IPS-20b (cell line): ENCODE measurements at regions not wholly inside any gene's neighbourhood (a gene's known extent, or its start where the extent isn't known, plus 50 kb on each side); places are given as distances from the start of the nearest gene placed in this dataset.

Experiments
- H3K27ac ChIP-seq: one replicate; pipeline ENCODE4 v1.5.1; 2013; ENCODE audit warnings: low read length
- H3K27me3 ChIP-seq: 2 replicates; pipeline ENCODE4 v1.6.1; 2013; ENCODE audit warnings: mild to moderate bottlenecking, low read length, inconsistent platforms; ENCODE audit not compliant: insufficient read depth
- H3K36me3 ChIP-seq: 2 replicates; pipeline ENCODE4 v1.6.1; 2013; ENCODE audit warnings: low read depth, mild to moderate bottlenecking, inconsistent platforms, low read length, moderate library complexity; ENCODE audit not compliant: insufficient read depth
- H3K4me1 ChIP-seq: 2 replicates; pipeline ENCODE4 v1.6.1; 2013; ENCODE audit warnings: mild to moderate bottlenecking, control low read depth, inconsistent platforms, low read length, moderate library complexity; ENCODE audit not compliant: insufficient read depth
- H3K4me3 ChIP-seq: 2 replicates; pipeline ENCODE4 v1.5.1; 2013; ENCODE audit warnings: mild to moderate bottlenecking, low read length, inconsistent platforms
- H3K9ac ChIP-seq: 2 replicates; pipeline ENCODE4 v1.6.1; 2013; ENCODE audit warnings: low read depth, mild to moderate bottlenecking, inconsistent platforms, low read length, moderate library complexity
- H3K9me3 ChIP-seq: 2 replicates; pipeline ENCODE4 v1.6.1; 2013; ENCODE audit warnings: mild to moderate bottlenecking, low read depth, low read length, inconsistent platforms; ENCODE audit not compliant: insufficient read depth

GRCh38 chr20:60930023-60930790, 321.9 kb upstream of the CDH4 start:
- no peaks in the 10 kb centered on the region for H3K36me3 ChIP-seq
- no peak overlapping the region for H3K9ac ChIP-seq
- H3K27ac ChIP-seq: no peak overlapping the region
- H3K4me3 ChIP-seq: no peak overlapping the region
- peaks cover 76% of the 10 kb centered on the region for H3K27me3 ChIP-seq
- H3K9me3 ChIP-seq: no peaks in the 10 kb centered on the region
- H3K4me1 ChIP-seq: no peaks in the 10 kb centered on the region

- Histone ChIP-seq H3K27me3 (peaks cover 80% of the 10 kb centered on the region), H3K4me3 (no peak overlapping the region), H3K9me3 (no peaks in the 10 kb centered on the region), H3K36me3 (no peaks in the 10 kb centered on the region), H3K27ac (no peak overlapping the region), H3K9ac (no peak overlapping the region), H3K4me1 (no peaks in the 10 kb centered on the region)
Measured at GRCh38 chr20:60931696-60932095, 320.4 kb upstream of the CDH4 start.

- Histone ChIP-seq H3K9me3 (no peaks in the 10 kb centered on the region), H3K27ac (no peak overlapping the region), H3K4me3 (no peak overlapping the region), H3K9ac (no peak overlapping the region), H3K4me1 (no peaks in the 10 kb centered on the region), H3K36me3 (no peaks in the 10 kb centered on the region), H3K27me3 (peaks cover 83% of the 10 kb centered on the region)
Measured at GRCh38 chr20:60934724-60935123, 317.3 kb upstream of the CDH4 start.

- no peak overlapping the region for H3K4me3 ChIP-seq
- peaks cover 72% of the 10 kb centered on the region for H3K27me3 ChIP-seq
- no peaks in the 10 kb centered on the region for H3K9me3 ChIP-seq
- no peaks in the 10 kb centered on the region for H3K4me1 ChIP-seq
- no peaks in the 10 kb centered on the region for H3K36me3 ChIP-seq
- H3K27ac ChIP-seq: no peak overlapping the region
- H3K9ac ChIP-seq: no peak overlapping the region
Measured at GRCh38 chr20:60935971-60936370, 316.1 kb upstream of the CDH4 start.

GRCh38 chr20:60937585-60937984, 314.5 kb upstream of the CDH4 start:
- Histone ChIP-seq H3K9ac (no peak overlapping the region), H3K4me1 (no peaks in the 10 kb centered on the region), H3K27ac (no peak overlapping the region), H3K4me3 (no peak overlapping the region), H3K9me3 (no peaks in the 10 kb centered on the region), H3K36me3 (no peaks in the 10 kb centered on the region), H3K27me3 (peaks cover 68% of the 10 kb centered on the region)

GRCh38 chr20:60941379-60941778, 310.7 kb upstream of the CDH4 start:
- no peak overlapping the region for H3K4me3 ChIP-seq
- H3K4me1 ChIP-seq: peaks cover under 1% of the 10 kb centered on the region; the same call in 1 of the 2 replicates
- no peaks in the 10 kb centered on the region for H3K9me3 ChIP-seq
- H3K27ac ChIP-seq: no peak overlapping the region
- no peak overlapping the region for H3K9ac ChIP-seq
- peaks cover 48% of the 10 kb centered on the region for H3K27me3 ChIP-seq
- H3K36me3 ChIP-seq: no peaks in the 10 kb centered on the region

- Histone ChIP-seq H3K36me3 (no peaks in the 10 kb centered on the region), H3K9me3 (no peaks in the 10 kb centered on the region), H3K4me1 (peaks cover 3% of the 10 kb centered on the region; the same call in 1 of the 2 replicates), H3K27me3 (peaks cover 27% of the 10 kb centered on the region), H3K9ac (no peak overlapping the region), H3K4me3 (no peak overlapping the region), H3K27ac (no peak overlapping the region)
Measured at GRCh38 chr20:60947819-60948218, 304.2 kb upstream of the CDH4 start.

GRCh38 chr20:60948224-60948623, 303.8 kb upstream of the CDH4 start:
- H3K36me3 ChIP-seq: no peaks in the 10 kb centered on the region

GRCh38 chr20:60950561-60950960, 301.5 kb upstream of the CDH4 start:
- Histone ChIP-seq H3K9ac (no peak overlapping the region), H3K4me1 (peaks cover 3% of the 10 kb centered on the region; the same call in 1 of the 2 replicates), H3K4me3 (no peak overlapping the region), H3K27ac (no peak overlapping the region), H3K9me3 (no peaks in the 10 kb centered on the region; the same call in 1 of the 2 replicates), H3K27me3 (peaks cover 42% of the 10 kb centered on the region), H3K36me3 (no peaks in the 10 kb centered on the region)

More at GRCh38 chr20:60948224-60948623, 303.8 kb upstream of the CDH4 start:
- Histone ChIP-seq H3K4me3 (no peak overlapping the region), H3K27me3 (peaks cover 26% of the 10 kb centered on the region), H3K9me3 (no peaks in the 10 kb centered on the region), H3K4me1 (peaks cover 3% of the 10 kb centered on the region; the same call in 1 of the 2 replicates), H3K9ac (no peak overlapping the region), H3K27ac (no peak overlapping the region)

GRCh38 chr20:60950974-60951373, 301.1 kb upstream of the CDH4 start:
- H3K9ac ChIP-seq: no peak overlapping the region
- H3K36me3 ChIP-seq: no peaks in the 10 kb centered on the region
- H3K4me3 ChIP-seq: no peak overlapping the region
- no peaks in the 10 kb centered on the region; the same call in 1 of the 2 replicates for H3K9me3 ChIP-seq
- peaks cover 46% of the 10 kb centered on the region for H3K27me3 ChIP-seq
- H3K4me1 ChIP-seq: peaks cover 3% of the 10 kb centered on the region; the same call in 1 of the 2 replicates
- H3K27ac ChIP-seq: no peak overlapping the region

GRCh38 chr20:60952861-60953260, 299.2 kb upstream of the CDH4 start:
- Histone ChIP-seq H3K27me3 (peaks cover 60% of the 10 kb centered on the region), H3K27ac (no peak overlapping the region), H3K36me3 (no peaks in the 10 kb centered on the region), H3K4me1 (no peaks in the 10 kb centered on the region), H3K4me3 (no peak overlapping the region), H3K9ac (no peak overlapping the region), H3K9me3 (no peaks in the 10 kb centered on the region; the same call in 1 of the 2 replicates)

GRCh38 chr20:60953321-60953720, 298.7 kb upstream of the CDH4 start:
- Histone ChIP-seq H3K4me1 (no peaks in the 10 kb centered on the region), H3K27ac (no peak overlapping the region), H3K9me3 (no peaks in the 10 kb centered on the region; the same call in 1 of the 2 replicates)

More at GRCh38 chr20:60953321-60953720, 298.7 kb upstream of the CDH4 start:
- Histone ChIP-seq H3K4me3 (no peak overlapping the region), H3K27me3 (peaks cover 62% of the 10 kb centered on the region), H3K36me3 (no peaks in the 10 kb centered on the region), H3K9ac (no peak overlapping the region)
